ACC112 (cell line): ENCODE measurements at regions not wholly inside any gene's neighbourhood (a gene's known extent, or its start where the extent isn't known, plus 50 kb on each side); places are given as distances from the start of the nearest gene placed in this dataset.
"Not testable (repeated sequence)": the region's sequence is repeated elsewhere in the genome, so short reads cannot be mapped to it uniquely, and the experiment has no call there.

Experiments
- H2AFZ ChIP-seq: fragments of 200-600 bp; sonication (generic); one replicate; pipeline ENCODE4 v1.6.0; 2017; ENCODE audit warnings: antibody characterized with exemption, low read length; ENCODE audit not compliant: unreplicated experiment
- H3K27ac ChIP-seq: fragments of 200-600 bp; sonication (generic); 2 replicates; pipeline ENCODE4 v1.5.1; 2014; ENCODE audit warnings: low read depth, mild to moderate bottlenecking, antibody characterized with exemption, low read length, moderate library complexity
- H3K27me3 ChIP-seq: fragments of 200-600 bp; sonication (generic); 2 replicates; pipeline ENCODE4 v1.6.1; 2014; ENCODE audit warnings: mild to moderate bottlenecking, antibody characterized with exemption, low read length, moderate library complexity, mixed read lengths; ENCODE audit not compliant: insufficient read depth
- H3K36me3 ChIP-seq: fragments of 200-600 bp; sonication (generic); 2 replicates; pipeline ENCODE4 v1.6.1; 2016; ENCODE audit warnings: mild to moderate bottlenecking, antibody characterized with exemption, low read length, moderate library complexity, mixed read lengths; ENCODE audit not compliant: insufficient read depth
- H3K4me1 ChIP-seq: fragments of 200-600 bp; sonication (generic); one replicate; pipeline ENCODE4 v1.6.1; 2016; ENCODE audit warnings: low read length, mixed read lengths; ENCODE audit not compliant: insufficient read depth, unreplicated experiment, control insufficient read depth
- H3K4me3 ChIP-seq: fragments of 200-600 bp; sonication (generic); 2 replicates; pipeline ENCODE4 v1.5.1; 2014; ENCODE audit warnings: mild to moderate bottlenecking, low read depth, low read length
- H3K79me2 ChIP-seq: fragments of 200-600 bp; sonication (generic); one replicate; pipeline ENCODE4 v1.6.0; 2016; ENCODE audit warnings: low read length; ENCODE audit not compliant: control insufficient read depth, unreplicated experiment, insufficient read depth

DNA sequence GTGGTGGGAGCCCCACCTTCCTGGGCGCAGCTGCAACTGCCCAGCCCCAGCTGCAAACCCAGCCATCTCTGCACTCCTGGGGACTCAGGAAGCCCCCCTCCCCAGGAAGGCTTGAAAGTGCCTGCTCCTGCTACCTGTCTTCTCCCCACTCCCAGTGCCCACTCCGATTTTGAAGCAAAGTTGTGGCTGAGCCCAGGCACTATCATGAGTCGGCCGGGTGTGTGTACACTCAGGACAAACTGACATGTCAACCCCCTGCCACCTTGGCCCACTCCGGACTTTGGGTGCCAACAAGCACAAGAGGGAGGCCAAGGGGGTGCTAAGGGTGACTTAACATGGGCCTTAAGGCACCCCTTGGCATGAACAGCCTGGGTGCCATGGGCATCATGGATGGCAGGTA is 325.5 kb upstream of the PTGER4 start:
- Histone ChIP-seq H2AFZ (no peak overlapping the region), H3K27me3 (no peaks in the 10 kb centered on the region), H3K4me3 (no peak overlapping the region), H3K79me2 (no peaks in the 10 kb centered on the region), H3K27ac (no peak overlapping the region), H3K36me3 (no peaks in the 10 kb centered on the region), H3K4me1 (no peaks in the 10 kb centered on the region)

DNA sequence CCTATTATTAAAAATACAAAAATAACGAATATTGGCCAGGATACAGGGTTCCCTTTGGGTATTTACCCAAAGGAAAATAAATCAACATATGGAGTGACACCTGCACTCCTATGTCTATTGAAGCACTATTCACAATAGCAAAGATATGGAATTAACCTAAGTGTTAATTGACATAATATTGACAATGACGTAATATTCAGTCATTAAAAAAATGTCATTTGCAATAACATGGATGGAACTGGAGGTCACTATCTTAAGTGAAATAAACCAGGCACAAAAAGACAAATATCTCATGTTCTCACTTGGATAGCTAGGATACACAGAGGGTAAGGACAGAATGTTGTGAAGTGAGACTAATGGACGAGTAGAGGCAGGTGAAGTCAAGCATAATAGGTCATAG is 326.3 kb upstream of the PTGER4 start:
- H3K79me2 ChIP-seq = no peaks in the 10 kb centered on the region
- H3K27ac ChIP-seq = no peak overlapping the region
- H3K4me3 ChIP-seq = no peak overlapping the region
- H3K4me1 ChIP-seq = no peaks in the 10 kb centered on the region
- H3K27me3 ChIP-seq = no peaks in the 10 kb centered on the region
- H2AFZ ChIP-seq = no peak overlapping the region
- H3K36me3 ChIP-seq = no peaks in the 10 kb centered on the region

DNA sequence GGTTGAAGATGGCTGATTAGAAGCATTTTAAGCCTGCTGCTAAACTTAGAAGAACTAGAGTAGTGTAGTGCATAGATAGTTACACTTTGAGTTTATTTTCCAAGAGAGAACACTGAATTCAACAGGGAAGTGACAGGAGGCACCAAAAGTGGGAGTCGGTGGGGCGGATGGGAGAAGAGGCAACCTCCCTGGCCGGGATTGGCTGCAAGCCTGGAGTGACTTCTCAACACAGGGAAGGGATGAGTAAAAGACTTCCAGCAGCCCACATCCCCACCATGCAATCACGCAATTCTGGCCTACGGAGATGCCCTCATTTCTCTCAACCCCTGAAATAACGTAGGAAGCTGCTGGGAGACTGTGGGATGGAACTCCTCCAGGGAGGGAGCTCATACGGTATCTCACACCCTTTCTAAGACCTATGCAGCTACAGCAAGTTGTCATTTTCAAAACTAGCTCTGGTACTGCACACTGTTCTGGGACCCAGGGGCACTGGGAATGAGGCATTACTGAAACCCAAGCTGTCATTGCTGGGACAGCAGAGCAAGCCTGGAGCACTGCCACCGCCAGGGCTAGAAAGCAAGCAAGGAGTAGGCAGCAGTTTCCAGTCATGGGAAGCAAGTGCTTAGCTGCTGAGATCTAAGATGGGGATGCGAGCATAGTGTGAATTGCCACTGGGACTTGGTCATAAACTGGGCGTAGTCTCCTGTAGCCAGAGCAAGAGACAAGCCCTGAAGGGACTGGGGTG is 331.6 kb upstream of the PTGER4 start:
- Histone ChIP-seq H3K36me3 (no peaks in the 10 kb centered on the region), H3K27ac (no peak overlapping the region), H3K27me3 (no peaks in the 10 kb centered on the region), H3K4me1 (no peaks in the 10 kb centered on the region), H2AFZ (no peak overlapping the region), H3K4me3 (no peak overlapping the region), H3K79me2 (no peaks in the 10 kb centered on the region)

DNA sequence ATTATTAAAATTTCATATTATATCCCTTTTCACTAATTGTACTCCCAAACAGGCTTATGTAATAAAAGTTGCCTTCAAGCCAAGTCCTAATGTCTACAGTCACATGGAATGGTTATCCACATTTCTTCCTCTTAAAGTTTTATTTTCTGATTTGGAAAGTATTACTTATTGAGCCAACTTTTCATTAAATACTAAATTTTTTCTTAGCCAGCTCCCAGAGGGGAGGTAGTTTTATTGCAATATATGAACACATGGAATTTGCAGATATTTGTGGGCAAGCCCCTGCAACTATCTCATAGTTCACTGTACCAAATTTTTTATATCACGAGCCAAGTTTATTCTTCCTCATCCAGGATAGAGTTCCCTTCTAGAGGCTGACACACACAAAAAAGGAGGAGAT is 332.8 kb upstream of the PTGER4 start:
- no peak overlapping the region for H3K27ac ChIP-seq
- no peak overlapping the region for H2AFZ ChIP-seq
- H3K27me3 ChIP-seq = no peaks in the 10 kb centered on the region
- H3K4me1 ChIP-seq = no peaks in the 10 kb centered on the region
- H3K36me3 ChIP-seq = no peaks in the 10 kb centered on the region
- H3K79me2 ChIP-seq = no peaks in the 10 kb centered on the region
- H3K4me3 ChIP-seq = no peak overlapping the region

DNA sequence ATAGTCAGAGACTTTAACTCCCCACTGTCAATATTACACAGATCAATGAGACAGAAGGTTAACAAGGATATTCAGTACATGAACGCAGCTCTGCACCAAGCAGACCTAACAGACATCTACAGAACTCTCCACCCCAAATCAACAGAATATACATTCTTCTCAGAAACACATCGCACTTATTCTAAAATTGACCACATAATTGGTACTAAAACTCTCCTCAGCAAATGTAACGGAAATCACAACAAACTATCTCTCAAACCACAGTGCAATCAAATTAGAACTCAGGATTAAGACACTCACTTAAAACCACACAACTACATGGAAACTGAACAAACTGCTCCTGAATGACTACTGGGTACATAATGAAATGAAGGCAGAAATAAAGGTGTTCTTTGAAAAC is 341.3 kb upstream of the PTGER4 start:
- not testable (repeated sequence) for H3K27ac ChIP-seq, H3K4me1 ChIP-seq, H3K79me2 ChIP-seq, H3K27me3 ChIP-seq, H3K36me3 ChIP-seq, H3K4me3 ChIP-seq, H2AFZ ChIP-seq

DNA sequence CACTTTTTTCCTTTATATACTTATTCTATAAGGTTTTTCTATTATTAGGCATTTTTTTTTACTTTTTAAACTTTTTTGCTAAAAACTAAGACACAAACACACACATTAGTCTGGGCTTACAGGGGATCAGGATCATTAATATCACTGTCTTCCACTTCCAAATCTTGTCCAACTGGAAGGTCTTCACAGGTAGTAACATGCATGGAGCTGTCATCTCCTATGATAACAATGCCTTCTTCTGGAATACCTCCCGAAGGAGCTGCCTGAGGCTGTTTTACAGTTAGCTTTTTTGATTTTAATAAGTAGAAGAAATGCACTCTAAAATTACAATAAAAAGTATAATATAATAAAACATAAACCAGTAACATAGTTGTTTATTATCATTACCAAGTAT is 345.5 kb upstream of the PTGER4 start:
- Histone ChIP-seq H3K4me3 (no peak overlapping the region), H3K79me2 (no peaks in the 10 kb centered on the region), H3K27ac (peak overlapping the region; percentile 76; the same call in 1 of the 2 replicates), H3K27me3 (no peaks in the 10 kb centered on the region), H3K36me3 (no peaks in the 10 kb centered on the region), H2AFZ (no peak overlapping the region), H3K4me1 (peaks cover 14% of the 10 kb centered on the region)

DNA sequence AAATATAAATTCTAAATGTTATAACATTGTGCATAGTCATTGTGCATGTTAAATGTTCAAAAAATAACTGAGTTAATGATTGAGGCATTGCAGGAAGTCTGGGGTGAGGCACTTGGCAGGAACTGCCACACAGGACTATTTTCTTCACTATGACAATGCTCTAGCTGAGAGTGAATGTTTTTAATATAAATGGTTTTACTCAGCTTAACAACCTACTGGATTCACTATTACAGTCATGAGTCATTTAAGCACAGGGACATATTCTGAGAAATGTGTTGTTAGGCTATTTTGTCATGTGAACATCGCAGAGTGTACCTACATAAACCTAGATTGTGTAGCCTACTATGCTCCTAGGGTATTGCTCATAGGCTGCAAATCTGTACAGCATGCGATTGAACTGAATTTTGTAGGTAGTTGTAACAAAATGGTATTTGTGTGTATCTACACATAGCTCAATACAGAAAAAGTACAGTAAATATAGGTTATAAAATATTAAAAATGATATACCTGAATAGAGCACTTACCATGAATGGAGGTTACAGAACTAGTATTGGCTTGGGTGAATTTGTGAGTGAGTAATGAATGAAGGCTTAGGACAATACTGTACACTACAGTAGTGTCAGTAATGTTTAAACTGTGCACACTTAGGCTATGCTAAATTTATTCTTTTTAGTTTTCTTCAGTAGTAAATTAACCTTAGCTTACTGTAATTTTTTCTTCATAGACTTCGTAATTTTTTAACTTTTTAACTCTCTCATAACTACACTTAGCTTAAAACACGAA is 346.1 kb upstream of the PTGER4 start:
- no peak overlapping the region for H3K4me3 ChIP-seq
- peak overlapping the region; percentile 20 for H2AFZ ChIP-seq
- H3K36me3 ChIP-seq = no peaks in the 10 kb centered on the region
- peaks cover 14% of the 10 kb centered on the region for H3K4me1 ChIP-seq
- H3K27ac ChIP-seq = peak overlapping the region; percentile 76
- no peaks in the 10 kb centered on the region for H3K79me2 ChIP-seq
- H3K27me3 ChIP-seq = no peaks in the 10 kb centered on the region

DNA sequence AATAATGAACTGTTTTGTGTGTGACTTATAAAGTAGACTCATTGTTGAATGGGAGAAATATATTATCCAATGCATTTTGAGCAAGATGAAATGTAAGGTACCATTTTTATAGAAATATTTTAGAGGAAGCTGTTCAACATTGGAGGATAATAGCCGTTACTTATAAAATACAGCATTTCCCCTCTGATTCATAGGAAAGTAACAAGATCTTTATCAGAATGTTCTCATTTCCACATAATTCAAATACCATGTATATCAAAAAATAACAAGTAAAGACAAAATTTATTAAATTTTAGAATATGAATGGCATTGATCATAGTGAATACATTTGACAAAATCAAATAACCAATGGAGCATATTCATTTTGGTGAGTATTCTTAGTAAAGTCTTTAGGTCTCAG is 346.7 kb upstream of the PTGER4 start:
- H3K36me3 ChIP-seq = no peaks in the 10 kb centered on the region
- H3K27me3 ChIP-seq = no peaks in the 10 kb centered on the region
- H2AFZ ChIP-seq = peak overlapping the region; percentile 20
- H3K4me3 ChIP-seq = no peak overlapping the region
- peak overlapping the region; percentile 76 for H3K27ac ChIP-seq
- no peaks in the 10 kb centered on the region for H3K79me2 ChIP-seq
- peaks cover 14% of the 10 kb centered on the region for H3K4me1 ChIP-seq

DNA sequence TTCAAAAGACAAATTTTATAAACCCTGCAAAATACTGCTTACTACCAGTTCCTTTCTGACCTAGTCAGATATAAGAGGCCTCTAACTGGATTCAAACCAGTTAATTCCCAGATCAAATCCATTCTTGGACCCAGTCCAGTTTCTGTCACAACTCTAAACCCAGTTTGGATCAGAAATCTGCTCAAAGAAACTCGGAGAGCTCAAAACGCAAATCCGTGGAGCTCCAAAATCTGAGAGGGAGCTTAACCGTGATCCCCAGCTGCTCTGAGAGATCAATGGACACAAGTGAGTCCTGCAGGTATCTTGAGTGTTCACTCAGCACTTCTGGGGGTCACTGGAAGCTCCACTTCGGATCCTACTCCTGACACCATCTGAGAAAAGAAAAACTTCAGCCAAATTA is 348.1 kb upstream of the PTGER4 start:
- no peaks in the 10 kb centered on the region for H3K36me3 ChIP-seq
- no peaks in the 10 kb centered on the region for H3K79me2 ChIP-seq
- H3K4me3 ChIP-seq = no peak overlapping the region
- no peaks in the 10 kb centered on the region for H3K27me3 ChIP-seq
- peaks cover 14% of the 10 kb centered on the region for H3K4me1 ChIP-seq
- no peak overlapping the region for H2AFZ ChIP-seq
- H3K27ac ChIP-seq = no peak overlapping the region

DNA sequence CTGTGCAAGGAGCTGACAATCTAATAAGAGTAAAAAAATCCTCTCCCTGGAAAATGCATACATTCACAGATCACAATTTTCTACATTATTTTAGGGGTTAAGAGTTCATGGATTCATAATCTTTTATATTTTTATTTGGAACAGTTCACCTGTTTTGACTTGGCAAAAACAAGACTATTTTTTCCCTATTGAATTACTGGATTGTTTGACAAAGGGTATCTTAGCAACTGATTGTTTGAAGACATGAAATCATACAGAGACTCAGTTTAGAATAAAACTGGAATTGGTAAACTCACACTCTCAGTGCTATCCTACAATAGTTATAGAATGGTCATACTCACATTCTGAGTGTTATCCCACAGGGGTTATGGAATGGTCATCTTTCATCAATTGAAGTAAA is 358.2 kb upstream of the PTGER4 start:
- no peak overlapping the region for H3K4me3 ChIP-seq
- no peak overlapping the region for H2AFZ ChIP-seq
- H3K36me3 ChIP-seq = no peaks in the 10 kb centered on the region
- no peak overlapping the region for H3K27ac ChIP-seq
- no peaks in the 10 kb centered on the region for H3K79me2 ChIP-seq
- H3K4me1 ChIP-seq = no peaks in the 10 kb centered on the region
- H3K27me3 ChIP-seq = no peaks in the 10 kb centered on the region

DNA sequence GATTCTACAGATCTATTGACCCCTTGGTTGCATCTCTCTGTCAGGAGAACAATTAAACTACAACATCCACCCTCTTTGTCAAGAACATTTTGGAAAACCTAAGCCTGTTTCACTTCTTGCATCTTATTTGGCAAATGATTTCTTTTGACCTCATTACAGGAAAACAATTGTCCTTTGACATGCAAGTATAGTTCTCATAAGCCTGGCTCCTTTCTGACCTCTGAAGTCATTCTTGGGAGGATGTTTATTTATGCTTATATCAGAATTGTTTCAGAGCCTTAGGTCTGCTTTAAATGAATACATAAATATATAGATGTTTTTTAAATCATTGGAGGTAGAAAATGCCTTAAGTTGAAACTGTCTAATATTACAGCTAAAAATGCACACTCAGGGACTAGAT is 361.3 kb upstream of the PTGER4 start:
- Histone ChIP-seq H3K4me1 (no peaks in the 10 kb centered on the region), H3K27ac (no peak overlapping the region), H3K27me3 (no peaks in the 10 kb centered on the region)

More for the DNA sequence above, 361.3 kb upstream of the PTGER4 start:
- Histone ChIP-seq H3K4me3 (no peak overlapping the region), H2AFZ (no peak overlapping the region), H3K36me3 (no peaks in the 10 kb centered on the region), H3K79me2 (no peaks in the 10 kb centered on the region)
